H1 (cell line): ENCODE measurements at regions not wholly inside any gene's neighbourhood (a gene's known extent, or its start where the extent isn't known, plus 50 kb on each side); places are given as distances from the start of the nearest gene placed in this dataset.

Experiments
- CTCF ChIA-PET: fragments of 300-600 bp; sonication (Branson Sonifier 250); formaldehyde crosslinking; loops from one replicate; lab custom pipeline; 2021; ENCODE audit not compliant: partially characterized antibody; lab: Charles Lee
- POLR2A ChIA-PET: fragments of 300-600 bp; sonication (Branson Sonifier 250); formaldehyde crosslinking; loops from one replicate; lab custom pipeline; 2021; ENCODE audit warnings: inconsistent platforms; ENCODE audit not compliant: partially characterized antibody; lab: Charles Lee
- DNase-seq, 2 experiments: peaks; one replicate each; pipeline versions ENCODE4 v3.0.0 to v3.0.0-alpha.2; 2010 to 2022; ENCODE audit warnings: low spot score in 2 of 2, low read depth in 1 of 2, mixed read lengths in 1 of 2
- FAIRE-seq: peaks from 2 replicates; lab custom pipeline; 2011; peaks lifted over from hg19 to GRCh38; lab: Jason Lieb, UNC
- H2AFZ ChIP-seq: 2 replicates; pipeline ENCODE4 v1.8.1; 2012; ENCODE audit warnings: low read length, inconsistent platforms
- H2AK5ac ChIP-seq: 2 replicates; pipeline ENCODE4 v1.6.1; 2013; ENCODE audit warnings: low read depth, low read length
- H2BK120ac ChIP-seq: replicated peaks from 2 replicates; pipeline ENCODE3; 2013; ENCODE audit warnings: low read depth, low read length, inconsistent platforms
- H2BK12ac ChIP-seq: 2 replicates; pipeline ENCODE4 v1.6.1; 2013; ENCODE audit warnings: low read depth, low read length
- H2BK15ac ChIP-seq: 2 replicates; pipeline ENCODE4 v1.6.1; 2013; ENCODE audit warnings: low read length
- H2BK20ac ChIP-seq: 2 replicates; pipeline ENCODE4 v1.6.1; 2013; ENCODE audit warnings: low read length
- H2BK5ac ChIP-seq: 2 replicates; pipeline ENCODE4 v1.6.1; 2013; ENCODE audit warnings: low read depth, low read length
- H3K14ac ChIP-seq: 2 replicates; pipeline ENCODE4 v1.6.1; 2013; ENCODE audit warnings: inconsistent platforms; ENCODE audit not compliant: insufficient read length
- H3K18ac ChIP-seq: 2 replicates; pipeline ENCODE4 v1.6.1; 2013; ENCODE audit warnings: low read length; ENCODE audit errors: extremely low read depth
- H3K23ac ChIP-seq: 2 replicates; pipeline ENCODE4 v1.6.1; 2013; ENCODE audit warnings: inconsistent platforms; ENCODE audit not compliant: insufficient read length
- H3K23me2 ChIP-seq: 2 replicates; pipeline ENCODE4 v1.6.1; 2013; ENCODE audit warnings: low read depth, low read length
- H3K27ac ChIP-seq: 2 replicates; pipeline ENCODE4 v1.6.1; 2011; ENCODE audit warnings: low read depth, low read length, inconsistent platforms
- H3K27me3 ChIP-seq, 4 experiments: replicated peaks in 1 of 4; 1 replicate in 1 of 4; 2 replicates in 3 of 4; pipeline versions ENCODE4 v1.6.1 to v1.8.1; 2011 to 2013; ENCODE audit warnings: low read length in 3 of 4, mild to moderate bottlenecking in 3 of 4, inconsistent platforms in 2 of 4, mixed read lengths in 2 of 4, moderate library complexity in 1 of 4; ENCODE audit not compliant: control insufficient read depth in 3 of 4, insufficient read depth in 3 of 4; ENCODE audit errors: extremely low read depth in 1 of 4
- H3K36me3 ChIP-seq, 4 experiments: 2 replicates each; pipeline versions ENCODE4 v1.6.1 to v1.8.1; 2011 to 2013; ENCODE audit warnings: mild to moderate bottlenecking in 4 of 4, low read length in 3 of 4, moderate library complexity in 2 of 4, control low read depth in 1 of 4, inconsistent platforms in 1 of 4; ENCODE audit not compliant: insufficient read depth in 4 of 4, control insufficient read depth in 2 of 4
- H3K4ac ChIP-seq: replicated peaks from 2 replicates; pipeline ENCODE3; 2013; ENCODE audit warnings: low read length, low read depth, mixed read lengths, inconsistent platforms; ENCODE audit not compliant: insufficient read length
- H3K4me1 ChIP-seq, 4 experiments: replicated peaks in 1 of 4; 1 replicate in 1 of 4; 2 replicates in 3 of 4; pipeline versions ENCODE4 v1.6.1 to v1.8.1; 2011 to 2013; ENCODE audit warnings: low read length in 3 of 4, inconsistent platforms in 2 of 4, mixed read lengths in 1 of 4; ENCODE audit not compliant: insufficient read depth in 4 of 4, control insufficient read depth in 3 of 4
- H3K4me2 ChIP-seq, 2 experiments: 2 replicates each; pipeline versions ENCODE4 v1.6.1 to v1.8.1; 2011 to 2013; ENCODE audit warnings: low read depth in 2 of 2, low read length in 2 of 2, control low read depth in 1 of 2, inconsistent platforms in 1 of 2, mild to moderate bottlenecking in 1 of 2; ENCODE audit not compliant: insufficient read depth in 1 of 2
- H3K4me3 ChIP-seq, 4 experiments: fragments of 200-600, 300-600 bp in 1 of 4; sonication (generic), shearing (Covaris generic), sonication (Bioruptor Twin) in 1 of 4; 2 replicates each; pipeline versions ENCODE4 v1.5.1 to v1.8.1; 2011 to 2016; ENCODE audit warnings: low read length in 4 of 4, low read depth in 3 of 4, control low read depth in 2 of 4, inconsistent platforms in 2 of 4, mild to moderate bottlenecking in 2 of 4, mixed read lengths in 1 of 4, moderate library complexity in 1 of 4; ENCODE audit not compliant: insufficient read depth in 2 of 4; ENCODE audit errors: extremely low read depth in 1 of 4
- H3K56ac ChIP-seq: replicated peaks from 2 replicates; pipeline ENCODE3; 2013; ENCODE audit warnings: low read depth, mild to moderate bottlenecking, mixed read lengths, low read length, inconsistent platforms; ENCODE audit not compliant: insufficient read length
- H3K79me1 ChIP-seq: 2 replicates; pipeline ENCODE4 v1.6.1; 2013; ENCODE audit warnings: low read depth, low read length, control low read depth
- H3K79me2 ChIP-seq, 2 experiments: 2 replicates each; pipeline versions ENCODE4 v1.6.1 to v1.8.1; 2012 to 2013; ENCODE audit warnings: low read length in 2 of 2, mild to moderate bottlenecking in 2 of 2, inconsistent platforms in 1 of 2; ENCODE audit not compliant: insufficient read depth in 2 of 2, control insufficient read depth in 1 of 2
- H3K9ac ChIP-seq, 4 experiments: replicated peaks in 1 of 4; 1 replicate in 1 of 4; 2 replicates in 3 of 4; pipeline versions ENCODE4 v1.6.1 to v1.8.1; 2011 to 2013; ENCODE audit warnings: low read depth in 3 of 4, low read length in 3 of 4, control low read depth in 2 of 4, mild to moderate bottlenecking in 2 of 4, moderate library complexity in 2 of 4, inconsistent platforms in 1 of 4; ENCODE audit errors: extremely low read depth in 1 of 4
- H3K9me3 ChIP-seq, 2 experiments: 2 replicates each; pipeline versions ENCODE4 v1.6.1 to v1.8.1; 2012 to 2013; ENCODE audit warnings: mild to moderate bottlenecking in 2 of 2, moderate library complexity in 2 of 2, control low read depth in 1 of 2, inconsistent platforms in 1 of 2, low read depth in 1 of 2, low read length in 1 of 2, mixed read lengths in 1 of 2; ENCODE audit not compliant: insufficient read depth in 2 of 2
- H4K20me1 ChIP-seq, 2 experiments: replicated peaks in 1 of 2; 2 replicates each; pipeline versions ENCODE3 to v1.8.1; 2011 to 2013; ENCODE audit warnings: inconsistent platforms in 2 of 2, low read length in 2 of 2, mild to moderate bottlenecking in 1 of 2; ENCODE audit not compliant: insufficient read depth in 2 of 2, control insufficient read depth in 1 of 2
- H4K5ac ChIP-seq: 2 replicates; pipeline ENCODE4 v1.6.1; 2013; ENCODE audit warnings: low read length, low read depth, mixed read lengths, inconsistent platforms; ENCODE audit not compliant: insufficient read length
- H4K8ac ChIP-seq: 2 replicates; pipeline ENCODE4 v1.8.0; 2013; ENCODE audit warnings: mild to moderate bottlenecking, moderate library complexity, low read length, inconsistent platforms; ENCODE audit not compliant: insufficient read depth; ENCODE audit errors: extremely low read depth
- H4K91ac ChIP-seq: replicated peaks from 2 replicates; pipeline ENCODE3; 2013; ENCODE audit warnings: low read length, mixed read lengths, inconsistent platforms; ENCODE audit not compliant: insufficient read length
- MAFK ChIP-seq: IDR thresholded peaks from 2 replicates; pipeline ENCODE4 v1.6.1; 2012; ENCODE audit warnings: low read depth, mild to moderate bottlenecking, improper control_type of control experiment, low read length
- RFX5 ChIP-seq: IDR thresholded peaks from 2 replicates; pipeline ENCODE4 v1.6.1; 2011; ENCODE audit warnings: low read depth, low read length, improper control_type of control experiment, borderline replicate concordance
- WGBS, 2 experiments: shearing (Covaris generic) in 1 of 2; methylation state at CpG; one replicate each; pipeline versions ENCODE4 v1.1.6 to v1.1.7; 2013 to 2015; ENCODE audit warnings: low lambda C conversion rate in 2 of 2, mixed read lengths in 2 of 2, inconsistent platforms in 1 of 2, low coverage in 1 of 2, missing lambda C conversion rate in 1 of 2; ENCODE audit not compliant: insufficient replicate concordance in 2 of 2, insufficient coverage in 1 of 2, insufficient read length in 1 of 2; ENCODE audit errors: extremely low coverage in 1 of 2, missing lambda C conversion rate in 1 of 2; 5-methylcytosine and 5-hydroxymethylcytosine counted together

- Histone ChIP-seq H2BK5ac (no peak overlapping the region), H3K79me2 (no peaks in the 10 kb centered on the region), H3K4me2 (no peak overlapping the region), H2AK5ac (no peak overlapping the region), H3K23ac (no peak overlapping the region), H3K14ac (no peak overlapping the region), H3K18ac (no peak overlapping the region), H2BK20ac (no peak overlapping the region), H3K79me1 (no peaks in the 10 kb centered on the region), H2BK15ac (no peak overlapping the region), H4K5ac (no peak overlapping the region), H2BK120ac (no peak overlapping the region), H4K91ac (no peak overlapping the region), H2BK12ac (no peak overlapping the region), H3K36me3 (no peaks in the 10 kb centered on the region), H3K56ac (no peak overlapping the region), H3K9me3 (no peaks in the 10 kb centered on the region), H3K4me1 (no peaks in the 10 kb centered on the region), H3K4ac (no peak overlapping the region), H4K8ac (no peak overlapping the region), H3K23me2 (no peaks in the 10 kb centered on the region), H3K27me3 (no peaks in the 10 kb centered on the region), H3K4me3 (no peak overlapping the region), H4K20me1 (no peaks in the 10 kb centered on the region), H2AFZ (no peak overlapping the region), H3K9ac (no peak overlapping the region)
- DNase-seq = no peak
- 80% methylated on average over 1 of the region's 1 CpG; no CpG with 5 or more reads in 1 of the 2 experiments for WGBS, 2 experiments
- POLR2A ChIA-PET = no interaction called here
- CTCF ChIA-PET = interaction anchor here (0.7 kb wide), 1 partner anchor 631 kb away, joined by 3 read pairs; no protein-coding TSS in a partner anchor
- FAIRE-seq = no peak
- TF ChIP-seq MAFK (no peak), RFX5 (no peak)
- TF ChIP-seq, all 59 proteins: peak for 0
- no peak overlapping the region for H3K27ac ChIP-seq
Observed at GRCh38 chr7:79540592-79540991, 87.1 kb upstream of the MAGI2 start.
